HG03565 (cell line): ENCODE measurements at regions not wholly inside any gene's neighbourhood (a gene's known extent, or its start where the extent isn't known, plus 50 kb on each side); places are given as distances from the start of the nearest gene placed in this dataset.
"Not testable (repeated sequence)": the region's sequence is repeated elsewhere in the genome, so short reads cannot be mapped to it uniquely, and the experiment has no call there.

ENCODE experiments used
- ATAC-seq: cut with Tn5 transposase; IDR thresholded peaks from one replicate; pipeline ENCODE4 v1.9.1; 2021; ENCODE audit warnings: mild to moderate bottlenecking, moderate library complexity; ENCODE audit not compliant: unreplicated experiment

DNA sequence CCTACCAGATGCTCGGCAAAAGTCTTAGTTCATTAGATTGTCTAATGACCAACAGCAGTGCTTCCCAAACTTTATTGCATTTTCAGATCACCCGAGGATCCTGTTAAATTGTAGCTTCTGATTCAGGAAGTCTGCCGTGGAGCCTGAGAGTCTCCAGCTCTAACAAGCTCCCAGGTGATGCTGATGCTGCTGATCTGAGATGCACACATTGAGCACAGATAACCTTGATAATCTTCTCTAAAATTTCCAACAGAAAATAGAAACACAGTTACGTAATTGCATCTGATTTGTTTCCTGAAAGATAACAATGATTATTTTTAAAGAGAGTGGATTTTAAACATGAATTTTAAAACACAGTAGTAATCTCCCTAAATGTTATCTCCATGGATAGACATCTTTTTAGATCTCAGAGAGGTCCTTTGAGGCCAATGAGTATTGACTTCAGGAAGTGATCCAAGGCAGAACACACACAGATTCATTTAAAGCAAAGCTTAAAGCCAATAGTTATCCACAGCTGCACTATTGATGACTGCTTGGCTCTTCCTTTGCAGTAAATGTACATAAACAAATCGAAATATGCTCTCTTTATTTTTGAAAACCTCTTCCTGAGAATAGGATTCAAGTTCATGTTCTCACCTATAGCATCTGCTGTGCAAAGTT is 122.8 kb upstream of the TNPO1 start:
- ATAC-seq = no peak

GRCh38 chr5:72692651-72693442 is 123.6 kb upstream of the TNPO1 start:
- ATAC-seq = no peak

DNA sequence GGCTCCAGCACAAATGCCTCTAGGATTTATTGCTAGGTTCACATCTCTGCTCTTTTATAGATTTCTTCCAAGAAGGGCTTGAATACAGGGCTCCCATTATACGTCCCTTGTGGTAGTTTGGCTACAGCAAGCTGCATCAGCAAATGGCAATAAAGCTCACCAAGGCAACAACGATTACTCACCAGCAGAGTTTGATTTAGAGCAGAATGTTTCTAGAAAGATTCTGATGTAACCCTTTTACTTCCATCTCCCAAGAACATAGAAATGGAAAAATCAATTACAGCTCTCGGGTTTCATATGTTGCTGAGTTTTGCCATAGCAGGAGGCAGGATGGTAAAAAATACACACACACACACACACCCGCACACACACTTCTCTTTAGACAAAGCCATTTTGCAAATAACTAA is 124.2 kb upstream of the TNPO1 start:
- no peak for ATAC-seq

- no peak for ATAC-seq
These were observed 124.7 kb upstream of the TNPO1 start for GRCh38 chr5:72691751-72692150.

DNA sequence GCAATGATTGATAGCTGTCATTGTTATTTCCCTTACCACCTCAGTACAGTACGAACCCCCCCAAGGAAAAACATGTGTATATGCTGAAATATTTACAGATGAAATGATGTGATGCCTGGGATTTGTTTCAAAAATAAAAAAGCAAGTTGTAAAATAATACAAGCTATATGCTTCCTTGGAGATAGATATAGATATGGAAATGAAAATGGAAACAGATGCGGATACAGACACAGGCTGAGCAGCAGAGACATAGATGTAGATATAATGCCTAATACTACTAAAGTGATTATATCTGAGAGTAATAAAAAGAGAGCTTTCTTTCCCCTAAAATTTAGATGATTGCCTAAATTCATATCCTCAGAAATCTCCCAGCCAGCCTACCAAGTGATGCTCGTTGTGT is 127.5 kb upstream of the TNPO1 start:
- no peak for ATAC-seq

DNA sequence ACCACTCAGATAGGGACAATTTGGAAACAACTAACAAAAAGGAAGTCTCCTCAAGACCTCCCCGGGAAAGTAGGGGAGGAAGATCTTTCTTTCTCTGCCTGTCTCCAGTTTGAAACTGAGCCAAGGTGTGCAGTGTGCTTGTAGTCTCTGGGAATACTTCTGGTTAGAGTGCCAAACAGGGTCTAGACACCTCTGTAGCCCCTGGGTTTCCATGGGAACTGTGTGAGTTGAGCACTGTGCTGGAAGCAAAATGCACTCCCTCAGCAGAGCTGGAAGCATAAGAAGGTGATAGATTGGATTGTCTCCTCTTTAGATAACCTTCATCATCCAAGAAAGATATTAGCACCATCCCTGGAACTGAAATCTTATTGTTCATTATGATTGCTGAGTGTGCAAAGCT is 129.2 kb upstream of the TNPO1 start:
- ATAC-seq = no peak

- ATAC-seq = no peak
These were observed 133.9 kb upstream of the TNPO1 start for GRCh38 chr5:72682561-72682960.

GRCh38 chr5:72681781-72682180 is 134.7 kb upstream of the TNPO1 start:
- no peak for ATAC-seq

GRCh38 chr5:72677447-72677846 is 139.0 kb upstream of the TNPO1 start:
- ATAC-seq = no peak

GRCh38 chr5:72676831-72677230 is 139.6 kb upstream of the TNPO1 start:
- ATAC-seq = not testable (repeated sequence)

- no peak for ATAC-seq
These were observed 142.8 kb upstream of the TNPO1 start for GRCh38 chr5:72673623-72674022.

DNA sequence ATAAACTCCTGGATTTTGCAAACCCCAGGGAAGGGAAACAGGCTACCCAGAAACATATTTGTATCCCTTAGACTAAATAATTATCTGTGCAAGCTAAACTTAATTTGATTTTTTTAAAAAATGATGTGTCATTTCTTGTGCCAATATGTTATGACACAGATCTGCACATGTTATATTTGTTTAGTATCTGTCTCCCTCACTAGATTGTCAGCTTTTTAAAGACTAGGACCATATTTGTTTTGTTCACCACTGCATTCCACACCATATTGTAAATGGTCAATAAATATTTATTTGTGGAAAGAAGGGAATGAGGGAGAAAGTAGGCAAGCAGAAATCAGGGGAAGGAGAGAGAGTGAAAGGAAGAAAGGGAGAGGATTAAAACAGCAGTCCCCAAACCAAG is 143.3 kb upstream of the TNPO1 start:
- ATAC-seq = no peak

DNA sequence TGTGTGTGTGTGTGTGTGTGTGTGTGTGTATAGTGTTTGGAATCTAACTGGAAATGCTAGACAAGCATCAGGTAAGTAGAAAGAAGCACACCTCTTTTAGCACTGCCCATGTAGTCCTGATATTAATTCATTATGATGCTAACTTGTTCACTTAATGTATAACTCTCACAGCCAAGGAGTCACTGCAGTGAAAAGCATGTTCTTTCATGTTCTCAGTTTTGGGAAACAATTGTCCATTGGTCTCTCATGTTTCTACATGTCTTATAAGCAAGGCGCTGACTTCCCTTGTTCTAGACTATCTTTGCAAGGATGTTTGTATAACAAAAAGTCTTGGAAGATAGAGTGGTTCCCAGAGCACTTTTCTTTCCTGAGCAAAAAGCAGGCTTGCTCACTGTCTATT is 148.8 kb upstream of the TNPO1 start:
- ATAC-seq = no peak

GRCh38 chr5:72662936-72663335 is 153.5 kb upstream of the TNPO1 start:
- ATAC-seq = no peak

GRCh38 chr5:72662305-72662704 is 154.2 kb upstream of the TNPO1 start:
- ATAC-seq = no peak

- no peak for ATAC-seq
These were observed 154.2 kb upstream of the ZNF366 start for GRCh38 chr5:72661405-72661804.

- no peak for ATAC-seq
These were observed 152.5 kb upstream of the ZNF366 start for GRCh38 chr5:72659726-72660125.

- no peak for ATAC-seq
These were observed 151.7 kb upstream of the ZNF366 start for GRCh38 chr5:72658761-72659540.

DNA sequence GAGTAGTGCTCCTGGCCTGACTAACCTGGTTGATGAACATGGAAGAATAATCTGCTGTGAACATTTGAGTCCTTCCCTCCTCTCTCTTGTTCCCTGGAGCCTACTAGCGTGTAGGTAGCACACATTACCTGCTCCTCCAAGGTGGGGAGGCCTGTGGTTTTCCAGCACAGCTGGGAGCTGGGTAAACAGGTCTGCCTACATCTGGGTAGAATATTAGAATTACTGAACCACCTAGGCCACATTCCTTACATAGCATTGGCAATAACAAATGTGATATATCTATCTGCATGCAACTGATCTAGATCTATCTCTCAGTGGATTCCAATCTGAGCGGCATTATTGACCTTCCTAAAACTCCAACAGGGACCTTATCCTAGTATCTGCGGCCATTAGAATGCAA is 151.0 kb upstream of the ZNF366 start:
- no peak for ATAC-seq

DNA sequence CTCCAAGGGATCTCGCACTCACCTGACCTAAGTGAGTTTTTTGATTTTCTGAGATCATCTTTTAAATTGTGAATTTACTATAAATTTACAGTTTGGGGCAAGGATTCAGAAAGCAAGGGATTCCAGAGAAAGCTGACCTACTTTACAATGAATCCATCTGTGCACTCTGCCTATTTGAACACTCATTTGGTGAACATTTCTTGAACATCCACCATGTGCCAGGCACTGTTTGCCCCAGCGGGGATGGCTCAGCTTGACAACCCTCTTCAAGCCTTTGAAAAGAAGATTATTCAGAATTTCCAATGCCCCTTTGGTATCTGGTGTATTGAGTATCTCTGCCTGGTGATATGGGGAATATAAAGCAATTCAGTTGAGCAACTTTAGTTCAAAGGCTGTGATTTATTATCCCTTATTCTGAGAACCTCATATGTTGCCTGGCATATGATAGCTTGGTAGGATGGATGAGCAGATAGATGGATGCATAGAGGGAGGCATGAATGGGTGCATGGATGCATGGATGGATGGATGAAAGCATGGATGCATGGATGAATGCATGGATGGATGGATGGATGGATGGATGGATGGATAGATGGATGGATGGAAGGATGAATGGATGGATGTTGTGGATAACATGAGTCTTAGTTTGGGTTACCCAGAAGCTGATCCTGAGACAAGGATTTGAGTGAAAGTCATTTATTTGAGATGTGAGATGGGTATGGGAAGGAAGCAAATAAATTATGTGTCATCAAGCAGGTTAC is 149.7 kb upstream of the ZNF366 start:
- no peak for ATAC-seq

DNA sequence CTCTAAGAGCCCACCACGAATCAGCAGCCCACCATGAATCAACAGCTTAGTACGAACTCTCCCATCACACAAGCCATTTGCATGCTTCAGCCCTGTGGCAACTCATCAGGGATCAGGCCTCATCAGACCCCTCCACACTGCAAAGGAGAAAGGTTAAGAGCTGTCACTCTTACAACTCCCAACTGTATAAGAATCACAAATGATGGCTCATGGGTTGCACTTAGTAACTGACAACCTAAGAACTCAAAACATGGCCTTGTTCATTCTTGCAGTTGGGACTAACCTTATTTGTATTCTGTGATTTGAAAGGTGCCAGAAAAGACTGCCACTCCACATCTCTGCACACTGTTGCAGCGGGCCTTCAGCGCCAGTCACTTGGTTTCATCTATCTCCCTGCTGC is 149.1 kb upstream of the ZNF366 start:
- ATAC-seq = no peak
